ENCODE measurements at regions not wholly inside any gene's neighbourhood (a gene's known extent, or its start where the extent isn't known, plus 50 kb on each side); places are given as distances from the start of the nearest gene placed in this dataset.

DNA sequence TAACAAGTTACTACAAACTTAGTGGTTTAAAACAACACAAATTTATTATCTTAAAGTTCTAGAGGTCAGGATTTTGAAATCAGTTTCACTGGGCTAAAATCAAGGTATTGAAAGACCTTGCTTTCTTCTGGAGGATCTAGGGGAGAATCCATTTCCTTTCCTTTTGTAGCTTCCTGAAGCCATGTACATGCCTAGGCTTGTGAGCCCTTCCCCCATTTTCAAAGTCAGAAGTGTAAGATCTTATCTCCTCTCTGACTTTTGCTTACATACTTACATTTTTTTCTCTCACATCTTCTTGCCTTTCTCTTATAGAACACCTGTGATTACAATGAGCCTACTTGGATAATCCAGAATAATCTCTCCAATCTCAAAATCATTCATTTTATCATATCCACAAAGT is 78.7 kb upstream of the MBOAT2 start:
- DNase-seq (ENCODE audit: low read depth) = no peak

DNA sequence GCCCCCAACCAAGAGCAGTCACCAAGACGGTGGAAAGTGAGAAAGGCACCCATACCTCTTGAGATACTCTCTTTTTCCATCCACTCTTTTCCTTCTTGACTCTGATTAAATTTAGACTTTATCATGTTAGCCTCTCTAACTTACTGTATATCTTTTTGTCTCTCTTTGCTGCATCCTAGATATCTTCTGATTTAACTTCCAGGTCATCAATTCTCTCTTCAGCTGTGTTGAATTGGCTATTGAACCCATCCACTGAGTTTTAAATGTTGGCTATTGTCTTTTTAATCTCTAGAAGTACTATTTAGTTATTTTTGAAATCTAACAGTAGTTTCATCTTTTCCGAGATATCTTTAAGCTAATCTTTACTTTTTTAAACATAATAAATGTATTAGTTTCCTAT is 78.3 kb upstream of the MBOAT2 start:
- DNase-seq (ENCODE audit: low read depth) = no peak

DNA sequence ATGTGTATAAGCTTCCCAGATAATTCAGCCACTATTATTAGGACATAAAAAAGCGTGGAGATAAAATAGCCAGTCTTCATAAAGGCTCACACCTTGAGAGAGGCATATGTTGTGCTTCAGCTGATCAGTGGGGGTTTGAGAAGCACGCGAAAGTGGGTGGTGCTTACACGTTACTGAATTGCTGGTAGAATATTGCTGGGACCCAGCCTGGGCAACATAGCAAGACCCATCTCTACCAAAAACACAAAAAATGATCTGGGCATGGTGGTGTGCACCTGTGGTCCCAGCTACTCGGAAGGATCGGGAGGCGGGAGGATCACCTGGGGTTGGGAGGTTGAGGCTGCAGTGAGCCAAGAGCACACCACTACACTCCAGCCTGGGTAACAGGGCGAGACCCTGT is 74.9 kb upstream of the MBOAT2 start:
- no peak for DNase-seq (ENCODE audit: low read depth)

DNA sequence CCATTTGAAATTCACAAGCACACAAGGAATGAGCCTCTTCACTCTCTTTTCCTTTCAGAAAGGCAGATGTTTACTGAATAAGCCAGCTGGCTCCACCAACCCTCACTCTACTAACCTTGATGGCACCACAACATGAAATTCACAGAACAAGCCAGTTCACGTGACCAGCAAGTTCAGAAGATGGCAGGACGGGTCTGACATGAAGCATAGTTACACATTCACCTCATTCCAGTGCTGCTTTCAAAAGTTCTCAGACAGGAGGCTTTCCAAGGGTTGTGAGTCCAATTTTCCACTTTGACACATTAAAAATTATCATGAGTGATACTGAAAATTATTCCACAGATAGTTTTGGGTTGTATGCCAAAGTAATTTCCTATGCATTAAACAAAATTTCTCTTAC is 74.2 kb upstream of the MBOAT2 start:
- no peak for DNase-seq (ENCODE audit: low read depth)

DNA sequence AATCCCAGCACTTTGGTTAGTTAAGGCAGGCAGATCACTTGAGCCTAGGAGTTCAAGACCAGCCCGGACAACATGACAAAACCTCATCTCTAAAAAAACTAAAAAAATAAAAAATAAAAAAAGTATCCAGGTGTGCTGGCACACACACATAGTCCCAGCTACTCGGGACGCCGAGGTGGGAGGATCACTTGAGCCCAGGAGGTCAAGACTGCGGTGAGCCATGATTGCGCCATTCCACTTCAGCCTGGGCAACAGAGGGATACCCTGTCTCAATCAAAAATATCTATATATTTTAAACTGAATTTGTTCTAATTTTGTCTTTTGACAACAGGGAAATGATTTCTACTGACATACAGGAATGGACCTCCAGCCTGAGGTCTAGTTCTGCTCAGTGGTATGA is 73.3 kb upstream of the MBOAT2 start:
- DNase-seq (ENCODE audit: low read depth) = no peak

DNA sequence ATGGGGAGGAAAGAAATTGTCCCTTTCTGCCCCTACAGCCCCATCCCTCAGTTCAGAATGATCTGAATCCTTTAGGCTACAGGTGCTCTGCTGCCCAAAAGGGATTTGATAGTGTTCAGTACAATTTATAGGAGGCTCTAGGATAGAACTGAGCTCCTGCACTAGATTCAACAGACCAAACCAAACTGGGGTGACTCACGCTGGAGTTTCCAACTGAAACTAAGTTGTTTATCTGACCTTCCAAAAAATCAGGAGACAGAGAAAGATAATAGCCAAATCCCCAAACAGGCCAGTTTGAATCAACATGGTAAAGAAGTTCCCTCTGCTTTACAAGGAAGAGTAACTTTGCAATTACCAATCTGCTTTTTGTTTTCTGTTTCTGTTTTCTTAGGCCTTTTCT is 72.7 kb upstream of the MBOAT2 start:
- no peak for DNase-seq (ENCODE audit: low read depth)

DNA sequence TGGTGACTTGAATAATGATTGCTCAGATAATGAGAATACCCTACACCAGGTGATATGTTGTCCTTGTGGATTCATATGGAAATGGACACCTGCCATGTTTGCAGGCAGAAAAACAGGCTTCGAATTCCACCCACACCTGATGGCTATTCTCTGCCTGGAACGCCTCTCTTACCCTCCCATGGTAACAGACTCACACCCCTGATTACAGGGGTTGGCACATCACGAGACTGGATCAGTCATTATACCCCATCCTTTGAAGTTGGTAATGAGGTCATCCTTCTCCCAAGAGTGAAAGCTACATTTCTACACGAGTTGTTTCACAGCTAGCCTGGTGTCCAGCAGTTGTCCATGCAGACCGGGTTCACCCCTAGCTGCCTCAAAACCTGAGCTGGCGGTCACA is 71.4 kb upstream of the MBOAT2 start:
- no peak for DNase-seq (ENCODE audit: low read depth)

DNA sequence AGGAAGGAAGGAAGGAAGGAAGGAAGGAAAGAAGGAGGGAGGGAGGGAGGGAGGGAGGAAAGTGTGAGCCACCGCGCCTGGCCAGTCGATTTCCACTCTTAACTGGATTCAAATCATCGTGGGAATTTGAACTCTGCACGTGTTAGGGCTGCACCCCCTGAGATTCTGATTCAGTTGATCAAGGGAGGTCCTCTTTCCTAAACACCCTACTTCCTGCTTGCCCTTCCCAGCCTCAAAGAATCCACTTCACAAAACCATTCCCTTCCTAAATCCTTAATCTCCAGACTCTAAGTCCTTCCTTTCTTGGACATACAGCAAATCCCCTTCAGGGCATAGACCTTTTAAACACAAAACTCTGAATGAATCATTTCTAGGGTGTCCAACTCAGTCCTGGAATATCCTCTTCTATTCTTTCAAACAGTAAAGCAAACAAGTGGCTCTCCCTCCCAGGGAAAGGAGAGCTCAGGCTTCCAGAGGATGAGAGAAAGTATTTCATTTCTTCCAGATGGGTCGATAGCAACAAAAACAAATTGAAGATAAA is 68.2 kb upstream of the MBOAT2 start:
- no peak for DNase-seq (ENCODE audit: low read depth)

DNA sequence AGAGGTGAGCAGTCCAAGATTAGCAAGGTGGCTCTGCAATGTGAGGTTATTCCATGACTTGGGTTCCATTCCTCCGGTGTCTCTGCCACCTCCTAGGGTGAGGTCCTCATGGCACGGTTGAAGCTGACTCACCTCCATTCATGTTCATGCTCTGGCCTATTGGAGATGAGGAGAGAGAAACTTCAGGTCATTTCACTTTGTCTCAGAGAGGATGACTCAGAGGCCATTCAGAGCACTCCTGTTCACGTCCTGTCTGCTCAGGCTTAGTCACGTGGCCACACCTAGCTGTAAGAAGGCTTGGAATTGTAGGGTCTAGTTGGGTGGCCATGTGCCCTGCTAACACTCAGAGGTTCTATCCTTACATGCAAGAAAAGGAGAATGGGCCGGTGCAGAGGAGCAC is 67.5 kb upstream of the MBOAT2 start:
- DNase-seq (ENCODE audit: low read depth) = no peak

DNA sequence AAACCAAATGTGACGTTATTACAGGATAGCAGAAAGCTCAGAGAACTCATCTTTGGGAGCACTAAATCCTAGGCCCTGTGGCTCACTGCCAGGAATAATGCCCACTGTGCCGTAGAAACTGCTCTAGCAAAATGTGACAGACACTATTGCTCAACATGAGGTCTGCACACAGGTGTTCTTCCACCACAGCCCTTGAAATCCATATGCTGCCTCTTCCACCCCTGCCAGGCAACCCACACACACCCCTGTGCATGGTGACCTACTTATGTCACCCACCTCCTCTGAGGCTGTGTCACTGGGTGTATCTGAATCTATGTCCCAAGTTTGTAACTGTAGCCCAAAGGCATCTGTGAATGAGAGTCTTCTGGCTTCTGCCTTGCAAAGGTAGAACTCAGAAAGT is 66.1 kb upstream of the MBOAT2 start:
- no peak for DNase-seq (ENCODE audit: low read depth)

DNA sequence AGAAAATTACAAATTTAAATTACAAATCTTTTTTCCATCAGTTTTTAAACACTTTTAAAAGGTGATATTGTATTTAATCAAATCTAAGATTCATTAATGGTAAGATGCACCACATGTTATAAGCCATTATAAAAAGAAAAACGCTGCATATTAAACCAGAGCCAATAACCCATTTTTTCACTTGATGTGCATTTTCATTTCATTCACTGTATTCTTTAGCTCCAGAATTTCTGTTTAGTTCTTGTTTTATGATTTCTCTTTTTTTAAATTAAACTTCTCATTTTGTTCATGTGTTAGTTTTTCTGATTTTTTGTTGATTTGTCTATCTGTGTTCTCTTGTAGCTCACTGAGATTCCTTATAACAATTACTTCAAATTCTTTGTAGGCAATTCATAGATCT is 62.4 kb upstream of the MBOAT2 start:
- no peak for DNase-seq (ENCODE audit: low read depth)

DNA sequence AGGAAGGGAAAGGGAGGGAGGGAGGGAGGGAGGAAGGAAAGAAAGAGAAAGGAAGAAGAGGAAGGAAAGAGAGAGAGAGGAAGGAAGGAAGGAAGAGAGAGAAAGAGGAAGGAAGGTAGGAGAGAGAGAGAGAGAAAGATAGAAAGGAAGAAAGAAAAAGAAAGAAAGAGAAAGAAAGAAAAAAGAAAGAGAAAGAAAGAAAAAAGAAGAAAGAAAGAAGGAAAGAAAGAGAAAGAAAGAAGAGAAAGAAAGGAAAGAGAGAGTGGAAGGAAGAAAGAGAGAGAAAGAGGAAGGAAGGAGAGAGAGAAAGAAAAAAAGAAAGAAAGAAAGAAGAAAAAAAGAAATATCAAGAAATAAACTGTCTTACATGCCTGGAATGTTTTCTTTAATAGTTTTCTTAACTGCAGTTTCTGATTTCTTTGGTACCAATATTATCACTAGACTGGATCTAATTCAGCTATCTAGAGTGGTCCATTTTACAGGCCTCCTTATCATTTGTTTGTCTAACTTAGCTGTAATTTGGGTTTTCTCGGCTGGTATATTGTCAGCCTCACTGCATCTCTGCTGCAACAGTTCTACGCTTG is 59.6 kb upstream of the MBOAT2 start:
- no peak for DNase-seq (ENCODE audit: low read depth)

DNA sequence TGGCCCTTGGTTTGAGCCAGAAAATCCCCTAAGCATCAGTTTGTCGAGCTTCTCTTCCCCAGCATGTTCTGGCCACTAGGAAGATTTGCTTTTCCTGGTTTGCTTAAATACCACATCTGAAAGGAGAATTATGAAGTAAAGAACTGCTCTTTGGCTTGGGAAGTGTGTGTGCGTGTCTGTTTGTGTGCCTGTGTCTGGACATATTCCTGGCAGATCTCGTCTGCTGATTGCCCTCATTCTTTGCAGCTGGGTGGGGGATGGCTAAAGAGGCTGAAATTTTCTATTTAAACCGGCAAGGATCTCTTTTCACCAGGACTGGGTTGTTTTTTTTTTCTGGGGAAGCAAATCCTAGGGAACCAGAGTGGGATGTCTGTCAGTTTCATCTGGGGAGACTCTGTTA is 57.3 kb upstream of the MBOAT2 start:
- no peak for DNase-seq (ENCODE audit: low read depth)

DNA sequence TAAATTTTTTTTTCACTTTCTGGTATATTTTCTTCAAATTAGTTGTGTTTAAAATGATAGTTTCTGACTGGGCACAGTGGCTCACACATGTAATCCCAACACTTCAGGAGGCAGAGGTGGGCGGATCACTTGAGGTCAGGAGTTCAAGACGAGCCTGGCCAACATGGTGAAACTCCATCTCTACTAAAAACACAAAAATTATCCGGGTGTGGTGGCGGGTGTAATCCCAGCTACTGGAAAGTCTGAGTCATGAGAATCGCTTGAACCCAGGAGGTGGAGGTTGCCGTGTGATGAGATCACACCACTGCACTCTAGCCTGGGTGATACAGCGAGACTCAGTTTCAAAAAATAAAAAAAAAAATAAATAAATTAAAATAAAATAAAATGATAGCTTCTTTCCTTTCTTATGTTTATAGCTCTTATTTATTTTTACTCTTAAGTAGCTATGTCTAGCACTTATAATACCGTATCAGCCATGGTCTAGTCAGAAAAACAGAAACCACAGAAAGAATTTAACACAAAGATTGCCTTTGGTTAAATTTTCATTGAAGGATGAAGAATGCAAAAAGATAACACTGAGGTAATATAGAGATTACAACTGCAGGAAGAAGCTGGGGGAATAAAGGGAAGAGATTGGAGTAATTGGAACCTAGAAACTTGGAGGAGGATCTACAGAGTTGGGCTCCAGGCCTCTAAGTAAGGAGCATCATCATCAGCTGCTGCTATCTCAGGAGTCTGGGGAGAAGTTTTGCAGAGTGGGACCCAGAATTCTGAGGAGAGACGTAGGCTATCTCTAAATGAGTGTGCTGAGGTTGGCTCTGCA is 54.7 kb upstream of the MBOAT2 start:
- no peak for DNase-seq (ENCODE audit: low read depth)

DNA sequence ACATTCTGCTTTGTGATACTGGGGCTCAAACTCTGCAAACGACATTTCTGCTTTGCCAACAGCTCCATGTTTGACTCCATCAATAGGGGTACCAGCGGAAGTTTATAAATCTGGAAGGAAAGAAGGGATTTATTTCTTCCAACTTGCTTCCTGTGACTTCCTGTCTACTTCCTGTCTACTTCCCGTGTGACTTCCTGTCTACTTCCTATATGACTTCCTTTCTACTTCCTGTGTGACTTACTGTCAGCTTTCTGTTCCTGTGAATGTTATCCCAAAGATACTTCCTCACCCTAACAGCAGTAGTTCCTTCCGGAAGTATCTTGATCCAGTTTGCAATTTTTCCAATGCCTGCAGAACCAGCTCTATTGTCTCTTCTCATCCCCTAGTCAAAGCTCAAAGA is 52.0 kb upstream of the MBOAT2 start:
- DNase-seq (ENCODE audit: low read depth) = no peak

DNA sequence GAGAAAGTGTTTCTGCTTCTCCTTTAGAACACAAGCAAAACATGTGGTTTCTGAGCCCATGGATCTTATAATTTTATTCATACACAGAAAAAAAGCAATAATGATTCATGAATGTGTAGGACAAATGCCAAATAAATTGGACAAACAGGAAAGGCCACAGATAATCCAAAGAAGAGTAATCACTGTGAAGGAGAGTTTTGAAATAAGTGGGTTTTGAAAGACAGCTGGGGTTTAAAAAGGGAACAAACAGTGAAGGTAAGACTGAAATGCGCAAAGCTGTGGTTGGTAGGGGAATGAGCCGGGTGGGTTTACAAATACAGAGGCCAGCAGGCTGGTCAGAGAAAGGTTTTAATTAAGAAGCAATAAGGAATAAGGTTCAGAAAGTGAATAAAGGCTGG is 50.0 kb upstream of the MBOAT2 start:
- DNase-seq (ENCODE audit: low read depth) = no peak

Measured in stimulated activated CD4-positive, alpha-beta T cell treated with anti-CD3 and anti-CD28 coated beads, Interleukin-2, amount 100 ng/mL, for 4 hours (primary cell).